SHP77 (cell line): ENCODE measurements at regions not wholly inside any gene's neighbourhood (a gene's known extent, or its start where the extent isn't known, plus 50 kb on each side); places are given as distances from the start of the nearest gene placed in this dataset.
A peak's percentile ranks its signal among the peaks of the same experiment; 100 is the strongest.
"Not testable (repeated sequence)": the region's sequence is repeated elsewhere in the genome, so short reads cannot be mapped to it uniquely, and the experiment has no call there.

ENCODE experiments used
- DNase-seq, 2 experiments: peaks; one replicate each; lab custom pipeline; 2025; lab: John Stamatoyannopoulos, UW

GRCh38 chr5:134471858-134472449 lies 53.5 kb upstream of the JADE2 start:
- not testable (repeated sequence) for DNase-seq

GRCh38 chr5:134468921-134469400 lies 56.5 kb upstream of the JADE2 start:
- no peak for DNase-seq

GRCh38 chr5:134467231-134467630 lies 55.5 kb upstream of the CDKN2AIPNL start:
- DNase-seq, result no peak

GRCh38 chr5:134466241-134467069 lies 54.8 kb upstream of the CDKN2AIPNL start:
- peak; percentile 82 to 89 for DNase-seq

GRCh38 chr5:134465816-134466240 lies 54.1 kb upstream of the CDKN2AIPNL start:
- peak; percentile 50 to 72 for DNase-seq

- no peak for DNase-seq
These were observed 53.5 kb upstream of the CDKN2AIPNL start for GRCh38 chr5:134464988-134465815.

GRCh38 chr5:134463991-134464760 lies 52.5 kb upstream of the CDKN2AIPNL start:
- no peak for DNase-seq

- no peak for DNase-seq
These were observed 51.6 kb upstream of the CDKN2AIPNL start for GRCh38 chr5:134463176-134463720.

GRCh38 chr5:134462761-134463160 lies 51.1 kb upstream of the CDKN2AIPNL start:
- no peak for DNase-seq

- DNase-seq, result no peak
These were observed 50.4 kb upstream of the CDKN2AIPNL start for GRCh38 chr5:134462047-134462575.
